ENCODE measurements at regions not wholly inside any gene's neighbourhood (a gene's known extent, or its start where the extent isn't known, plus 50 kb on each side); places are given as distances from the start of the nearest gene placed in this dataset.
"Not testable (repeated sequence)": the region's sequence is repeated elsewhere in the genome, so short reads cannot be mapped to it uniquely, and the experiment has no call there.

DNA sequence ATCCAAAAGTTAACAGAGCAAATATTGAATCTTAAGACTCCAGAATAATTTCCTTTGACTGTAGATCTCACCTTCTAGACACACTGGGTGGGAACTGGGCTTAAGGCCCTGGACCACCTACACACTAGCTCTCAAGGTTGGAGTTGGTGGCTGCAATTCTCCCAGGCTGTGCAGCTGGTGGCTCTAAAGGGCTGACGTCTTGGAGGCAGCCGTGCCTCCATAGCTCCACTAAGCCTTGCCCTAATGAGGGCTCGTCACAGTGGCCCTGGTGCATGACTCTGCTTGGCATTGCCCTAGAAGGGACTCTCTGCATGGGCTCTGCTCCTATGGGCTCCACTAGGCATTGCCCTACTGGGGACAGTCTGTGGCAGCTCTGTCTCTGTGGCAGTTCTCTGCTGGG lies 1005.2 kb downstream of the CCSER2 start:
- DNase-seq (ENCODE audit: low read depth), result no peak

DNA sequence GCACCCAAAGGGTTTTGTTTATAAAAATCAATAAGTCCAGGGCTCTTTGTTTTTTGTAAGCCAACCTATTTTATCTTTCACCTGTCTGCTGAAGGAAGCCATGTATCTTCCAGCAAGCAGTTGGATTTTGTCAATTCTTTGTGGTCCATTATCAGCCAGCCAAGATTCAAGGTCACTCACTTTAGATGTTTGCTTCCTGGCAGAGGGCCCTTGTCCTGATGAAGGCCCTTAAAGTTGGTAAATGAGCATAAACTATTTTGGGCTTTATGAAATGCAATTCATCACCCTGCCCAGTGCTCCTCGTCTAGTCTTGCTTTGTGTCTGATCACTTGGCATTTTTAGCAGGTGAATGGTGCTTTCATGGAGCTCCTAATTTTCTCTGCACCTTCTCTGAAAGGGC lies 1004.2 kb downstream of the GRID1 start:
- DNase-seq (ENCODE audit: low read depth), result no peak

DNA sequence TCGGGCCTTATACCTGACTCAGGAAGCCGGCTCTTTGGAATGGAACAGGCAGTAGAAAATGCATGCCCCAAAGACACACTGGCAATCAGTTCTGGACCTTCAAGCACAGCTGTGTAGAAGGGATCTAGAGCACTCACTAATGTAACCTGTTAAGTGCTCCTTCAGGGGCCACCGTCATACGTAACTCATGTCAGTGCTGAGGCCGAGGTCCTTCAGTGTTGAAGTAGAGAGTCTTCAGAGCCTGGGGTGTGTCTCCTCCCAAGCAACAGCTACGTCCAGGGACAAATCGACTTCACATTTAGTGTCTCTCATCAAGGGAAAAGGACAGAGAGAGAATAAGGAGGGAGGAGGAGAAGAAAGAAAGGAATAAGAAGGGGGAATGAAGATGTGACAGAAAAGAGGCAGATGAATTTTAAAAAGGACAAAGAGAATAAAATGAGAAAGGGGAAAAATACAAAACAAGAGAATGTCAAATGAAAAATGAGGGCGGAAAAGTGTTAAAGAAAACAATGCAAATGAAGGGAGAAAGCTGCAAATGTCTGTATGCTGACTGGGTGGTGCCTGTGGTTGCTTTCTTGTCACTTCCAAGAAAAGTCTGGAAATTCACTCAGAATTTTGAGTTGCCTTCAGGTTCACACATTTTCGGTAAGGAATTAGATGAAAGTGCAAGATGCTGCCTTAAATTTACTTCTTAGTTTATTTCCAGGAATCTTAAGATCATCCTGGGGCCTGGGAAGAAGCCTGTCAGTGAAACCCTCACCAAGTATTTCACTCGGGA lies 989.4 kb downstream of the GRID1 start:
- no peak for DNase-seq (ENCODE audit: low read depth)

DNA sequence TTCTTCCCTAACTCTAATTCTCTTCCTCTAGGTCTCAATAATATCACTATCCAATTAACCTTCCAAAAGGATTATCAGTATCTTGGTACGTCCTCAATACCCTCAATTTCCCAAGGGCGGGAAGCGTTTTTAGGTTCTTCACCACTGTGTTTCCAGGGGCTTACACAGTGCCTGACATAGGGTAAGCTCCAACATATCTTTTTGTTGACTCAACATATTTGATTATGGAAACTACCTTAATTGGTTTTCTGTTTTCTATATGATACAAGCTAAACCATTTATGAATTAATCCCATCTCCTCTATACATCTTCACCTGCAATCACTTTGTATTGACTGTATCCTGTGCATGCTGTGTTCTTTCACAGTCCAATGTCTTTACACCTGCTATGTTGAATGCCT lies 987.3 kb downstream of the GRID1 start:
- no peak for DNase-seq (ENCODE audit: low read depth)

DNA sequence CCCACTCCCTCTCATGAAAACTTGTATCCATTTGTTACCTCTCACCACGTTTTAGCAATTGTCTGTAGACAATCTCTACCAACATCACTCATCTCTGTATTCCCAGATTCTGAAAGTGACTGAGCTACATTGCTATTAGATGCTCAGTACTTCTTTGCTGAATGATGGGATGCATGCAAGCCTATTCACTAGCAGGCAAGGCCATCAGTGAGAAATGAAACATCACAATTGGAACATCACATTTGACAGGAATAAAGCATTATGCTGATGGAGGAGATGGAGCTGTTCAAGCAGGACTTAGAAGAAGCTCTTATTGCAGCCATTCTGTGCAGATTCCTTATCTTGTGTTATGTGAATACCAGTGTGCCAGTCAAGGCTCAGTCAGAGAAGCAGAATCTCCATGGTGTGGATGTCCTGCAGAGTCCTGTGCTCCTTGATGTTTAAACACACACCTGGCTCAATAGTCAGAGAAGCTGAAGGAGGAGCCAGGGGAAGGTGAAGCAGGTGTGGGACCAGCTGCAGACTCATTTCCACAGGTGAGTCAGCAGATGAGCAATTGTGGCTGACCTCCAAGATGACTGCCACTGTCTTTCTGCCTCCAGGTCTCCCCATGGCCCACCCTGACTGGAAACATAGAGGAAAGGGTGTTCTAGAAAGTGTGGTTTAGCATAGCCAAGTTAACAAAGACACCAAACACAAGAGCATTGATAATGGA lies 965.5 kb downstream of the GRID1 start:
- DNase-seq (ENCODE audit: low read depth), result no peak

DNA sequence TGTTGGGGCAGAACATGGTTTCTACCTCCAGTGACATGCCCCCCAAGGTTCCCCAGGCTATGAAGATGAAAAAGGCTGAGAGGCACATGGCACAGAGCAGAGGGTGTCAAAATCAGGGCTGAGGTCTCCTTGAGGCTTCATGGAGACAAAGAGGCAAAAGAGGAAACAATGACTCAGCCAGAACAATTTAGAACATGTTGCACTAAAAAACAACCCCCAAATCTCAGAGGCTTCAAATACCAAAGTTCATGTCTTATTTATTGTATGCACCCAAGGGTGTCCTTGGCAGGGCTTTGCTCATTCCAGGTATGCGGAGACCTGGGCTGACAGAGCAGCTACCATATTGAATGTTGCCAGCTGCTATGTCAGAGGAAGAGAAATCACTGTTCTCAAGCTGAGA lies 964.1 kb downstream of the GRID1 start:
- DNase-seq (ENCODE audit: low read depth), result no peak

DNA sequence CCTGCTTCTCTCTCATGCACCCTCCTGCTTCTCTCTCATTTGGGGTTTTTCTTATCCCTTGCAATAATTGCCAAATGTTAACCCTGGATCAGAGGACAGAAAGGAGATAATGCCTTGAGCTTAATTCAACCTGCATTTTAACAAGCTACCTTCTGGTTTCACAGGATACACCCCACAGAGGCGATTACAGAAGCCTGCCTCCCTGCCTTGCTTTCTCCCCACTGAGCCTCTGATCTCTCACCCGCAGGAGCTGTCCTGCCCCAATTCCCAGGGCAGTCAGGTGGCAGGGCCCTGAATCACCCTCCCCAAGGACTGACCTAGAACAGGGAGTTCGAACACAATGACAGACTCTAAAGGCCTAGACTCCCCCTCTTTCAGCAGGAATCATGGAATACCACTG lies 959.5 kb downstream of the GRID1 start:
- DNase-seq (ENCODE audit: low read depth), result no peak

DNA sequence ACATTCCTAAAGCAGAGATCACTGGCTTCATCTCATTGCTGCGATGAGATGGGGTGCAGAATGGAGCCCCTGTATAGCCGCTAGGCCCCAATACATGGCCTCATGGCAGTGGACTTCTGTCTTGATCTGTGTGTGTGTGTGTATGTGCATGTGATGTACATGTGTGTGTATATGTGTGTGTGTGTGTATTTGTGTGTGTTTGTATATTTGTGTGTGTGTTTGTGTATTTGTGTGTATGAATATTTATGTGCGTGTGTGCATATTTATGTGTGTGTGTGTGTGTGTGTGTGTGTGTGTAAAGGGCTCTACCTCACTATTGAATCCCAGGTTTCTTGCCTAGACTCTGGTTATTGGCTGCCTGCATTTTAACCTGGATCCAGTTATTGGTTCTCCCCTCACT lies 958.2 kb downstream of the GRID1 start:
- no peak for DNase-seq (ENCODE audit: low read depth)

DNA sequence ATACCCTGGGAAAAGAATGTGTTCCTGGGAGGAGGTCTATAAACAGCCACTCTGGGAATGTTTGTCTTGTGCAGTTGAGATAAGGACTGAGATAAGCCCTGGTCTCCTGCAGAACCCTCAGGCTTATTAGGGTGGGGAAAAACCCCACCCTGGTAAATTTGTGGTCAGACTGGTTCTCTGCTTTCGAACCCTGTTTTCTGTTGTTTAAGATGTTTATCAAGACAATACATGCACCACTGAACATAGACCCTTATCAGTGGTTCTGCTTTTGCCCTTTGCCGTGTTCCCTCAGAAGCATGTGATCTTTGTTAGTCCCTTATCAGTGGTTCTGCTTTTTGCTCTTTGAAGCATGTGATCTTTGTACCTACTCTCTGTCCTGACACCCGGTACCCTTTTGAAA lies 956.0 kb downstream of the GRID1 start:
- DNase-seq (ENCODE audit: low read depth), result not testable (repeated sequence)

DNA sequence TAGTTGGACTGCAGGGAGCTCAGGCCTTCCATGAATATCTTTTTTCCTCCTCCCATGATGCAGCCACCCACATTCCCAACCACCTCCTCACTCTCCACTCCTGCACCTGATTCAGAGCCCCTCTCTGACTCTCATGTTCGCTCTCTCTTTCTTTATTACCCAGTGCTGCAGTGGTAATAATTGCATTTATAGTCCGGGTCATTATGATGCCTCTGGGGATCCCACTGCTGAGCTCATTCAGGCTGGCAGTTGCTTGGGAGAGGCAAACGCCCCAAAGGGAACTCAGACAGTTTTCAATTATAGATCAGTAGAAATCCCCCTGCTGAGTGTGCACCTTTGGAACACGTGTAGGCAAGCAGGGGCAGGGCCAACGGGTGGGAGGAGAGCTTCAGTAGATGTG lies 953.0 kb downstream of the GRID1 start:
- no peak for DNase-seq (ENCODE audit: low read depth)

DNA sequence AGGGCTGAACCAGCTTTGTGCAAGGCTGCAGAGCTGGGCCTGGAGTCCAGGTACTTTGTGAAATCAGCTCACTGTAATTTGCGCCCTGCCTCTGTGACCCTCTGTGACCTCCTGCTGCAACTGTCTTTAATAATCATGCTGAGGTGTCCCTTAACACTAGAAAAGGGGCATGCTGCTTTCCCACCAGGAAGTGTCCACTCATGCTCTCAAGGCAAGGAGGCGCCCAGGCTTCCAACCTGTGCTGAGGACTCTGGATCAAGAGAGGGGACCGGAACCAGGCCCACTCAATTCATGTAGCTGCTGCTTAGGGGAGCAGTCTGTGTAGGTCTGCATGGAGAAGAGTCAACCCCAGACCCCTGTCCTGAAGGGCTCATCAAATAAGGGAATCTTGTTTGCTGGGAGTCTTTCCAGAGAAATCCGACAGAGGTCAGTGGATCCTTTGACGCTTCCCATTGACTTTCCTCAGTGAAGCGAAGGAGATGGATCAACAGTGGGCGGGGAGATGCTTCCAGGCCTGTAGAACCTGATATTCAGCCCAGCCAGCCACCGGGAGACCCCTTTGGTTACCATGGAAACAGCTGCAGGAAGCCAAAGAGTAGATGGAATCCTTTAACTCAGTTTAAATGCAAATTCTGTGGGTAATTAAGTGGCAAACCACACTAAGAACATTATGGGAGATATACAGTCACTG lies 945.9 kb downstream of the GRID1 start:
- DNase-seq (ENCODE audit: low read depth), result no peak

DNA sequence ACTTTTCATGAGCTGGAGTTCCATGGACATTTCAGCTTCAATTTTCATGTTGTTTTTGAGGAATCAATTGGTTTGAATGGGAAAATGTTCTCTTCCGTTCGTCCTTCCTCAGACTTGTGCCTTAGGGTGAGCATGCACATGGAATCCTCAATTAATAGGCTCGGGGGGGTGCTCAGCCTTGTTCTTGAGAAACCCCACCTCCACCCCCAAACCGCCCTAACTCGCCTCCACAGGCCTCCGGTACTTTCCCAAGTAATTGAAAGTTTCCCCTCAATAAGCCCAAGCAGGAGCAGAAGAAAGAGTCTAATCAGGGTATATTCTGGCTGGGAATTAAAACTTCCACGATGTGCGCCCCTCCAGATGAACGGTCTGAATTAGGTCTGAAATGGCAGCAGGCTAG lies 945.2 kb downstream of the GRID1 start:
- DNase-seq (ENCODE audit: low read depth), result no peak

DNA sequence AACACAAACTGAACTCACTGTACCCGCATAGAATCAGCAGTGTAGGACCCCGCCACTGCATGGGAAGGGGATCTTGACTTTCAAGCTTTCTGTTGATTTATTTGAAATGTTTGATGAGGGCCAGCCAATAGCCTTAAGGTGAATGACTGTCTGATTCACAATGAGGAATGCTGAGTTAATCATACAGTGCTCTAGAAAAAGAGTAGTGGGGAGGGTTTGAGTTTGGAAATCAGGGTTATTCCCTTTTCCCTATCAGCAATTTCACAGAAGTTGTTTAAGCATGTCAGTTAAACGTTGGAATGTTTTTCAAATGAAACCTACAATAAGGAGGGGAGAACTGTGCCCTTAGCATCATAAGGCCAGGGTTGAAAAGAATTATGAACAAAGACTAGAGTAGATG lies 937.5 kb downstream of the GRID1 start:
- no peak for DNase-seq (ENCODE audit: low read depth)

DNA sequence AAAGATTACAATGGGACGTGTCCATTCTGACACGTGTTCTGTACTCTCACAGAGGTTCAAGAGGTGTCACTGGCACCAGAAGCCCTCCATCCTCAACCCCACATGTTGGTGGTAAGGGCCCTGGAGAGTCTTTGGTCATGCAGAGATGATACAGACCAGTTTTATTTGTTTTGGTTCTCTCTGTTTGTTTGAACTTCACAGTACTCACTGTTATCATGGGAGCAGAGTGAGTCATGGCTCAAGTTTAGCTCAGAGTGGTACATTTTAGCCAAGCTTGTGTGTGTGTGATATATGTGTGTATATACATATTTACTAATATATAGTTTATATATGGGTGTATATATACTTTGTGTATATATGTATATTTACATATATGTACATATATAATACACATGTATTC lies 935.6 kb downstream of the GRID1 start:
- peak; percentile 2 for DNase-seq (ENCODE audit: low read depth)

DNA sequence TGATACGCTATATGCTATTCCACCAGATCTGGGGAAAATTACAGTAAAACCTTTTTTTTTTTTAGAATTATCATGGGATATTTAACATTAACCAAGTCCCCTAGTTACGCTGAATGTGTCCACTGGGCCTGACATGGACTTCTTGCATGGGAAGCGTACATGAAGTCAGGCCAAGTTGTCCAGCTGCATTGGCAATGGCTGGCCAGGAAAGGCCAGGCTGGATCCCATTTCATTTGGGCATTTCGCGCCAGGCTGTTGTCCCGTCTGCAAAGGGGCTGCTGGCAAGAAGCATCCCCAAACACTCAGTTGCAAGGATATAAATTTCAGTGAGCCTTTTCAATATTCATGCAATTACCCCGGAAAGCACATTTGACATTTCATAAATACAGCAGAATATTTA lies 933.3 kb downstream of the GRID1 start:
- DNase-seq (ENCODE audit: low read depth), result no peak

DNA sequence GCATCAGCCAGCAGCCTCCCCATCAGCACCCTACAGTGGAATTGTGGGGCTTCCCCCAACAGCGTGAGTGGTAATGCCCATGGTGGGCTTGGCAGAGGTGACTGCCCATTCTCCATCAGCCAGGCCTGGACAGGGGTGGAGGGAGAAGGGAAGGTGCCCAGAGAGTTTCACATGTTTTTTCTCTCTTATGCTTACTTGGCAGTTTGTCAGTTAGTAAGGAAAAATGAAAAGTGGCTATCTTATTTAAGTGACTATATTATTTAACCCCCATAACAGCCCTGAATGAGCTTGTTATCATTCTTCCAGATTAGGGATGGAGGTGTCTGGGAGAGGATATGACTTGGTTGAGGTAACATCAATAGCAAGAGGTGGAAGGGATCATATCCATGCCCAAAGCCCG lies 921.7 kb downstream of the GRID1 start:
- DNase-seq (ENCODE audit: low read depth), result no peak

DNA sequence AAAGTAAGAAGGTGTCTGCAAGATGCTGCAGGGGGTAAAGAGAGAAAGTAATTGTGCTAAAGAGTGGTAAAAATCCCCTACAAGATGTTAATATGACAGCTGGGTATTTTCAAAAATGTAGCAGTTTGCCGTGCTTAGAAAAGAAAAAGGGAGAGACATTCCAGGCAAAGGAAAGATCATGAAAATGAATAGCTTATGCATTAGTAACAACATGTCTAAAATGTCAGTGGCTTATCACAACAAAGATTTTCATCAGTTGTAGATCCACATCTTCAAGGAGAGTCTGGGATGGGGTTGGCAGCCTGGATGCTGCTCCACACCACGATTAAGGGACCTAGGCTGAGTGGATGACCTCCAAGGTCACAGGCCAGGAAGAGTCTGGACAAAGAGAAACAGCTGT lies 920.9 kb downstream of the GRID1 start:
- DNase-seq (ENCODE audit: low read depth), result no peak

DNA sequence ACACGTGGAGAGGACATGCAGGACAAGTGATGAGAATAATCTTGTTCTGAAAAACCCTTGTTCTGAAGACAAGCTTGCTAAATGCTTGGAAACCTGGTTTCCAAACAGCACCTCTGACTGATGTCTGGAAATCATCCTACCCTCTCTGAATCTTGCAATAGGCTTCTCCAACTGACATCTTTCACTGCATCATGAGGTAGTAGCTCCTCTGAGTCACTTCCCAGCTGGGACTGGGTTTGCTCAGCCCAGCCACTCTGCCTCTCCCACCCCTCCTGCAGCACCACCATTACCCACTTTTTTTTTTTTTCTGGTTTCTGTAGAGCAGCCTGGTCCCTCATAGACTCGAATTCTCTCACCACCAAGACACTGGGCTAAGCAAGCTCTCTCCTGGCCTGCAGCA lies 919.8 kb downstream of the GRID1 start:
- no peak for DNase-seq (ENCODE audit: low read depth)

DNA sequence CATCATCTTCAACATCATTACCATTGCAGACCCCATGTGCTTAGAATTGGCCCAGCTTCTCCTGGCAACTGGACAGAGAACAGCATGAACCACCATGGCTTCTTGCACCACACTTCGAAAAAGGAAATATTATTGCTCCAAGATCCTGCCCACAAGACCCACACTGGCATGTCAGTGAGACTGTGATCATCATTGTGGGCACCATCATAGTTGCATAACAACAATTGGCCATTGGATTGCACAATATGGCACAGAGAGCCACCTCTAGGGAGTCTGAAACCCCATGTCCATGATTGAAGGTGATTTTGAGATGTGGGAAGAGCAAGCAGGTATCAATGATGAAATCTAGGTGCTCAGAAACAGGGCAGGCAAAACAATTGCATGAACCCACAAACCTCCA lies 918.9 kb downstream of the GRID1 start:
- no peak for DNase-seq (ENCODE audit: low read depth)

DNA sequence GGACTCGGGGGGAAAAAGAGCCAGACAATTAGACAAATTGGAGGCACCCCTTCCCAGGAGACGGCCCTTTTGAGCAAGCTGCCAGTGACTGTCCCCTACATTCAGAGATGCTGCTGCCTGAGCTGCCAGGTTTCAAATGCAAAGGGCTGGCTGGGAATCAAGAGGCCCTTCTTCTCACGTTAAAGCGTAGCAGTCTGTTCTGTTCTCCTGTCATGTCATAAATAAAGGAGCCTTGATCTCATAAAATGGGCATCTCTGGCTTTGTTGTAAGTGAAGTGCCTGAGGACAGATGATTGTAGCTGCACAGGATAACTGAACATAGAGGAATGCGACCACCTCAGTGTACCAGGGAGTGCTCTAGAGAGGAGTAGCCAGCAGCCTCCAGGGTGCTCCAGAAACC lies 917.9 kb downstream of the GRID1 start:
- DNase-seq (ENCODE audit: low read depth), result no peak

DNA sequence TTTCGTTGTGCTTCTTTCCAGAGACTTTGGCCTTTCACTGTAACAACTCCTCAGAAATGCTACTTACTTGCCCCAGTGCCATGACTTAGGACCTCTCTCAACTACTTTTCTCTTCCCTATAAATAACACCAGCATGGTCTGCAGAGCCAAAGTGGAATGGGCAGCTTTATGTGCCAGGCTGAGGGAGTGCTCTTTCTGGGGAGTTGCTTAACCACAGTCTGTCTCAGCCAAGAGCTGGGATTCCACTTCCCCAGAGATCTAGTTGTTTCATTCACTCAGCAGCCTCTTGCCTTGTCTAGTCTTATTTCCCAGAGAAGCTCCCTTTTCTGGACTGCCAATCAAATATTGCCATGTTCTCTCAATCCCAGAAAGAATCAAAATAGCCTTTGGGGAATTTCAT lies 912.2 kb downstream of the GRID1 start:
- no peak for DNase-seq (ENCODE audit: low read depth)

DNA sequence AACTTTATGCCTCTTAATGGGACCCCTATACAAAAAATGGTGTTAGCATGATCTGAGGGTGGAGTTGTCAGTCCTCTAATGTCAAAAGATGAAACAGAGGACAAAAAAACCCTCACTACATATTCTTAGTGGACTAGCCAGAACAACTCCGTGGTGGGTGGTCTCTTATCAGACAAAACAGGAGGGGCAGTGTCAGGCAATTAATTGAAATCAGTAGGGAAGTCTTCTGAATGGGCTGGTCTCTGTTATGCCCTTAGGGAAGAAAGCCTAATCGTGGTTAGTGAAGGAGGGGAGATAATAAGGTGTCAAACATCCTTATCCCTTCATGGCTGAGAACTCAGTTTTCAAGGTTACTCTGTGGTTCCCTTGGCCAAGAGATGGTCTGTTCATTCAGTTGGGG lies 909.4 kb downstream of the GRID1 start:
- no peak for DNase-seq (ENCODE audit: low read depth)

DNA sequence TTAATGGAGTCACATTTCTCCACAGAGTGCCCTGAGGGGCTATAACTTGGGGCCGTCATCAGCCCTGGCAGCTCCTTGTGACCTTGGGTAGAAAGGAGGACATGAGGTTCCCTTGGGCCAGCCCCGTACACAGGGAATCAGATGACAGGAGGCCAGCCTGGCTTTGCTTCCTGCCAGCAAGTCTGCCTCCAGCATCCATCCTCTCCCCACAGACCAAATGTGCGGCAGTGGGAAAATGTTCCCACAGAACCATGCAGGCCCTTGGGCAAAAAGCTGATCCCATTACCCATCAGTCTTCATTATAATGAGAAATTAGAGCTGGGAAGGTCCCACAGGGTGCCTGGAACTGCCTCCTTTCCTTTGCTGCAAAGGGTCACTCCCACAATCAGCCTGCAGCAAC lies 908.3 kb downstream of the GRID1 start:
- peak; percentile 48 for DNase-seq (ENCODE audit: low read depth)

All from M059J (cell line).